ENCODE measurements at regions not wholly inside any gene's neighbourhood (a gene's known extent, or its start where the extent isn't known, plus 50 kb on each side); places are given as distances from the start of the nearest gene placed in this dataset.
A peak's percentile ranks its signal among the peaks of the same experiment; 100 is the strongest.

- peak; percentile 36 for TF ChIP-seq MAFK (IDR thresholded peaks at IDR 0.05; ENCODE audit: partially characterized antibody)
- TF ChIP-seq ZSCAN20 (CRISPR knock-in tag; IDR thresholded peaks at IDR 0.05), result no peak
- Histone ChIP-seq H3K27ac (no peak overlapping the region), H3K4me3 (no peak overlapping the region), H3K9me3 (no peaks in the 10 kb centered on the region), H3K4me1 (no peaks in the 10 kb centered on the region), H3K4me2 (no peak overlapping the region)
- ATAC-seq (no peak), DNase-seq (ENCODE audit: low read depth in 1 of 2, low spot score in 1 of 2) (no peak), FAIRE-seq (no peak)
- WGBS (ENCODE audit: missing lambda C conversion rate), result 1% methylated on average over 4 of the region's 4 CpGs
- ChIA-PET POLR2A (no interaction called here), CTCF (no interaction called here)
Observed at GRCh38 chrX:137646472-137646871, 80.5 kb downstream of the ZIC3 start.

GRCh38 chrX:137651647-137652046, 85.7 kb downstream of the ZIC3 start:
- Histone ChIP-seq H3K4me2 (no peak overlapping the region), H3K27ac (no peak overlapping the region), H3K9me3 (no peaks in the 10 kb centered on the region), H3K4me1 (no peaks in the 10 kb centered on the region), H3K4me3 (no peak overlapping the region)
- no peak for TF ChIP-seq RNF2 (IDR thresholded peaks at IDR 0.05; ENCODE audit: borderline replicate concordance, low read depth)
- TF ChIP-seq JUN (IDR thresholded peaks at IDR 0.05), result no peak
- no peak for TF ChIP-seq EHF (CRISPR knock-in tag; IDR thresholded peaks at IDR 0.05)
- no peak for TF ChIP-seq HMGXB4 (CRISPR knock-in tag; IDR thresholded peaks at IDR 0.05; ENCODE audit: borderline replicate concordance)
- TF ChIP-seq USF2 (IDR thresholded peaks at IDR 0.05), result no peak
- no peak for TF ChIP-seq PBX3 (IDR thresholded peaks at IDR 0.05)
- TF ChIP-seq BHLHE40 (IDR thresholded peaks at IDR 0.05; ENCODE audit: low read depth, low read length), result no peak
- TF ChIP-seq FOSB (CRISPR knock-in tag; IDR thresholded peaks at IDR 0.05), result no peak
- no peak for TF ChIP-seq HDAC2 (IDR thresholded peaks at IDR 0.05)
- WGBS (ENCODE audit: missing lambda C conversion rate), result 0% methylated on average over 2 of the region's 2 CpGs
- POLR2A ChIA-PET, result no interaction called here
- DNase-seq (ENCODE audit: low read depth in 1 of 2, low spot score in 1 of 2) (no peak), ATAC-seq (no peak), FAIRE-seq (no peak)
- CTCF ChIA-PET, result no interaction called here

- no peak overlapping the region for H3K27ac ChIP-seq
- ChIA-PET CTCF (no interaction called here), POLR2A (no interaction called here)
- H3K4me1 ChIP-seq, result no peaks in the 10 kb centered on the region
- no peaks in the 10 kb centered on the region for H3K9me3 ChIP-seq
- TF ChIP-seq MAZ (IDR thresholded peaks at IDR 0.05; ENCODE audit: borderline replicate concordance, low read depth, low read length) (no peak), SMC3 (IDR thresholded peaks at IDR 0.05) (no peak), NFE2L2 (conservative IDR thresholded peaks at IDR 0.05; ENCODE audit: low read length) (no peak), SREBF2 (IDR thresholded peaks at IDR 0.05) (no peak), HES2 (IDR thresholded peaks at IDR 0.05) (no peak), RAD21 (conservative IDR thresholded peaks at IDR 0.05 in 1 of 2, IDR thresholded peaks at IDR 0.05 in 1 of 2) (no peak)
- FAIRE-seq (no peak), DNase-seq (ENCODE audit: low read depth in 1 of 2, low spot score in 1 of 2) (no peak), ATAC-seq (no peak)
- WGBS (ENCODE audit: missing lambda C conversion rate), result 10% methylated on average over 3 of the region's 3 CpGs
- no peak overlapping the region for H3K4me2 ChIP-seq
- no peak overlapping the region for H3K4me3 ChIP-seq
Observed at GRCh38 chrX:137652086-137652485, 86.2 kb downstream of the ZIC3 start.

- ChIA-PET CTCF (no interaction called here), POLR2A (no interaction called here)
- H3K4me2 ChIP-seq, result no peak overlapping the region
- no peak overlapping the region for H3K4me3 ChIP-seq
- no peak for ATAC-seq
- no peaks in the 10 kb centered on the region for H3K4me1 ChIP-seq
- FAIRE-seq, result no peak
- no peak overlapping the region for H3K27ac ChIP-seq
- DNase-seq (ENCODE audit: low read depth in 1 of 2, low spot score in 1 of 2), result no peak
- no peaks in the 10 kb centered on the region for H3K9me3 ChIP-seq
- no peak for TF ChIP-seq FOSL2 (IDR thresholded peaks at IDR 0.05)
- no peak for TF ChIP-seq FOSL2 (CRISPR knock-in tag; IDR thresholded peaks at IDR 0.05)
- no peak for TF ChIP-seq HDAC2 (IDR thresholded peaks at IDR 0.05)
- TF ChIP-seq ZC3H11A (IDR thresholded peaks at IDR 0.05), result no peak
- no peak for TF ChIP-seq MAX (IDR thresholded peaks at IDR 0.05)
- TF ChIP-seq BHLHE40 (IDR thresholded peaks at IDR 0.05; ENCODE audit: low read depth, low read length), result no peak
- TF ChIP-seq HOXB5 (CRISPR knock-in tag; IDR thresholded peaks at IDR 0.05), result no peak
- TF ChIP-seq NFE2L2 (conservative IDR thresholded peaks at IDR 0.05; ENCODE audit: low read length), result no peak
- no peak for TF ChIP-seq EHF (CRISPR knock-in tag; IDR thresholded peaks at IDR 0.05)
- no peak for TF ChIP-seq GATA3 (IDR thresholded peaks at IDR 0.05; ENCODE audit: borderline replicate concordance)
- TF ChIP-seq PHF8 (IDR thresholded peaks at IDR 0.05; ENCODE audit: borderline replicate concordance, low read depth), result no peak
- TF ChIP-seq SMC3 (IDR thresholded peaks at IDR 0.05), result no peak
- TF ChIP-seq FOXS1 (CRISPR knock-in tag; IDR thresholded peaks at IDR 0.05), result no peak
- TF ChIP-seq USF2 (IDR thresholded peaks at IDR 0.05), result no peak
- TF ChIP-seq ELK1 (IDR thresholded peaks at IDR 0.05; ENCODE audit: low read depth, low read length), result no peak
- no peak for TF ChIP-seq SREBF2 (IDR thresholded peaks at IDR 0.05)
- no peak for TF ChIP-seq ZFP36 (IDR thresholded peaks at IDR 0.05; ENCODE audit: borderline replicate concordance, partially characterized antibody)
Observed at GRCh38 chrX:137654481-137654880, 88.6 kb downstream of the ZIC3 start.

All from A549 (cell line).